GM12878 (cell line): ENCODE measurements at regions not wholly inside any gene's neighbourhood (a gene's known extent, or its start where the extent isn't known, plus 50 kb on each side); places are given as distances from the start of the nearest gene placed in this dataset.

Experiments
- ATAC-seq: fragments of 200-7000 bp; cut with Tn5 transposase; 3 replicates; pipeline ENCODE4 v1.9.1; 2020; ENCODE audit warnings: mild to moderate bottlenecking, moderate library complexity
- BruUV-seq: library from RNA; stranded (reverse); fragments of 400-500 nt; replicated peaks from 2 replicates; lab custom pipeline; 2021; lab: Mats Ljungman, UMichigan
- CTCF ChIA-PET: fragments of 300-600 bp; sonication (Branson Sonifier 250); formaldehyde crosslinking; extraction: SDS; loops from one replicate; lab custom pipeline; 2021; ENCODE audit warnings: inconsistent platforms; lab: Yijun Ruan, JAX
- POLR2A ChIA-PET: fragments of 350-600 bp; formaldehyde crosslinking; extraction: SDS; loops from one replicate; lab custom pipeline; 2021; ENCODE audit warnings: inconsistent platforms; lab: Charles Lee
- RAD21 ChIA-PET: fragments of 300-600 bp; sonication (Branson Sonifier 250); formaldehyde crosslinking; loops from one replicate; lab custom pipeline; 2023; ENCODE audit warnings: antibody characterized with exemption; ENCODE audit not compliant: unreplicated experiment; lab: Charles Lee
- SMC1A ChIA-PET: fragments of 300-600 bp; sonication (Branson Sonifier 250); formaldehyde crosslinking; loops from one replicate; lab custom pipeline; 2023; ENCODE audit not compliant: unreplicated experiment, uncharacterized antibody; lab: Charles Lee
- DNase-seq: peaks from one replicate; pipeline ENCODE4 v3.0.0-alpha.2; 2011; ENCODE audit warnings: low read depth, low spot score
- FAIRE-seq: peaks from 3 replicates; lab custom pipeline; 2011; peaks lifted over from hg19 to GRCh38; lab: Jason Lieb, UNC
- H2AFZ ChIP-seq: 2 replicates; pipeline ENCODE4 v1.6.0; 2011; ENCODE audit warnings: low read depth, low read length, control low read depth; ENCODE audit not compliant: control insufficient read depth
- H3K27ac ChIP-seq: 2 replicates; pipeline ENCODE4 v1.5.1; 2011; ENCODE audit warnings: control low read depth; ENCODE audit not compliant: control insufficient read depth, insufficient read depth
- H3K27me3 ChIP-seq, 2 experiments: replicated peaks in 1 of 2; 2 replicates each; pipeline versions ENCODE4 v1.6.0 to v1.6.1; 2011; ENCODE audit warnings: low read length in 1 of 2; ENCODE audit not compliant: control insufficient read depth in 2 of 2, insufficient read depth in 2 of 2
- H3K36me3 ChIP-seq, 2 experiments: 2 replicates each; pipeline ENCODE4 v1.5.1; 2011; ENCODE audit warnings: low read length in 1 of 2; ENCODE audit not compliant: control insufficient read depth in 2 of 2, insufficient read depth in 2 of 2
- H3K4me1 ChIP-seq: 2 replicates; pipeline ENCODE4 v1.6.1; 2011; ENCODE audit warnings: mild to moderate bottlenecking, low read length, moderate library complexity, mixed read lengths; ENCODE audit not compliant: control insufficient read depth, insufficient read depth
- H3K4me2 ChIP-seq: 2 replicates; pipeline ENCODE4 v1.6.0; 2011; ENCODE audit warnings: control low read depth; ENCODE audit not compliant: control insufficient read depth, insufficient read depth
- H3K4me3 ChIP-seq: fragments of 200-600 bp; sonication (generic); 2 replicates; pipeline ENCODE4 v1.5.1; 2016
- H3K79me2 ChIP-seq: 2 replicates; pipeline ENCODE4 v1.6.0; 2011; ENCODE audit warnings: low read length; ENCODE audit not compliant: control insufficient read depth, insufficient read depth
- H3K9ac ChIP-seq: 2 replicates; pipeline ENCODE4 v1.8.0; 2011; ENCODE audit warnings: low read length, control low read depth, mixed read lengths; ENCODE audit not compliant: control insufficient read depth, insufficient read depth
- H3K9me3 ChIP-seq: replicated peaks from 3 replicates; pipeline ENCODE4 v1.5.1; 2011; ENCODE audit warnings: mild to moderate bottlenecking, low read length; ENCODE audit not compliant: control insufficient read depth, insufficient read depth
- H4K20me1 ChIP-seq: 2 replicates; pipeline ENCODE4 v1.6.0; 2011; ENCODE audit not compliant: control insufficient read depth, insufficient read depth
- BHLHE40 ChIP-seq, 2 experiments: fragments of 450-650 bp in 1 of 2; IDR thresholded peaks; 2 replicates each; pipeline ENCODE4 v1.6.1; 2011 to 2017; ENCODE audit warnings: low read depth in 2 of 2, borderline replicate concordance in 1 of 2, improper control_type of control experiment in 1 of 2, low read length in 1 of 2, mild to moderate bottlenecking in 1 of 2
- EGR1 ChIP-seq, 2 experiments: IDR thresholded peaks; 1 replicate in 1 of 2; 2 replicates in 1 of 2; pipeline ENCODE4 v1.6.1; 2011 to 2012; ENCODE audit warnings: low read depth in 2 of 2, low read length in 2 of 2, borderline replicate concordance in 1 of 2, mild to moderate bottlenecking in 1 of 2, moderate library complexity in 1 of 2
- FOS ChIP-seq: IDR thresholded peaks from 3 replicates; pipeline ENCODE4 v1.6.1; 2011; ENCODE audit warnings: borderline replicate concordance; ENCODE audit not compliant: insufficient read length; ENCODE audit errors: extremely low read depth
- JUND ChIP-seq: IDR thresholded peaks from 2 replicates; pipeline ENCODE4 v1.6.1; 2012; ENCODE audit warnings: low read depth, mild to moderate bottlenecking, low read length, improper control_type of control experiment, moderate library complexity
- MEF2A ChIP-seq: IDR thresholded peaks from 2 replicates; pipeline ENCODE4 v1.6.1; 2011; ENCODE audit warnings: low read depth, mild to moderate bottlenecking, low read length, moderate library complexity; ENCODE audit not compliant: insufficient read depth
- MTA3 ChIP-seq: IDR thresholded peaks from 2 replicates; pipeline ENCODE4 v1.6.1; 2012; ENCODE audit warnings: low read length, inconsistent platforms, borderline replicate concordance
- PAX8 ChIP-seq: fragments of 450-650 bp; IDR thresholded peaks from 2 replicates; pipeline ENCODE4 v1.6.1; 2017; ENCODE audit warnings: mild to moderate bottlenecking, moderate library complexity
- RFX5 ChIP-seq: IDR thresholded peaks from 2 replicates; pipeline ENCODE4 v1.6.1; 2011; ENCODE audit warnings: low read depth, low read length, improper control_type of control experiment
- TBL1XR1 ChIP-seq: IDR thresholded peaks from 2 replicates; pipeline ENCODE4 v1.6.1; 2012; ENCODE audit warnings: low read depth, low read length, improper control_type of control experiment
- YY1 ChIP-seq: IDR thresholded peaks from 2 replicates; pipeline ENCODE4 v1.6.1; 2011; ENCODE audit warnings: low read depth, mild to moderate bottlenecking, low read length
- ZBED1 ChIP-seq: IDR thresholded peaks from 2 replicates; pipeline ENCODE4 v1.6.1; 2016; ENCODE audit warnings: borderline replicate concordance
- WGBS: methylation state at CpG from one replicate; pipeline ENCODE4 v1.1.6; 2016; ENCODE audit warnings: low lambda C conversion rate; ENCODE audit not compliant: insufficient replicate concordance, insufficient coverage; ENCODE audit errors: missing lambda C conversion rate; 5-methylcytosine and 5-hydroxymethylcytosine counted together
- in situ Hi-C: fragments of 300-500 bp; cut with MboI; formaldehyde crosslinking; loops from 9 replicates; pipeline ENCODE4 v1.14.3; 2018; ENCODE audit warnings: mixed read lengths
- intact Hi-C: fragments of 100-400 bp; cut with micrococcal nuclease; formaldehyde crosslinking; loops from one replicate; pipeline ENCODE4 v1.14.2; 2022; ENCODE audit not compliant: unreplicated experiment
- TF ChIP-seq, protein P1 (sequence below): IDR thresholded peaks from 2 replicates; pipeline ENCODE4 v1.6.1; 2012; ENCODE audit warnings: low read depth, low read length, improper control_type of control experiment
- TF ChIP-seq, protein P2 (sequence below): IDR thresholded peaks from 2 replicates; pipeline ENCODE4 v1.6.1; 2012; ENCODE audit warnings: low read length, inconsistent platforms

- Histone ChIP-seq H3K79me2 (no peaks in the 10 kb centered on the region), H3K27ac (no peak overlapping the region), H3K27me3 (no peaks in the 10 kb centered on the region), H3K9ac (no peak overlapping the region), H4K20me1 (no peaks in the 10 kb centered on the region), H3K4me1 (no peaks in the 10 kb centered on the region), H3K9me3 (no peaks in the 10 kb centered on the region), H3K36me3 (no peaks in the 10 kb centered on the region), H3K4me3 (no peak overlapping the region), H2AFZ (no peak overlapping the region), H3K4me2 (no peak overlapping the region)
- no peak for DNase-seq
- ChIA-PET RAD21 (no interaction called here), CTCF (interaction anchor here (0.7 kb wide), 1 partner anchor 100 kb away, joined by 3 read pairs; no protein-coding TSS in a partner anchor), POLR2A (no interaction called here), SMC1A (no interaction called here)
- in situ Hi-C loops = loop anchor here (25.0 kb wide), 1 partner anchor 91 kb away; no protein-coding TSS in a partner anchor
- no peak for FAIRE-seq
- TF ChIP-seq PAX8 (no peak), FOS (no peak), MTA3 (no peak)
- ATAC-seq = no peak
- intact Hi-C loops = no loop called here
- whole genome bisulfite sequencing = 54% methylated on average over 8 of the region's 8 CpGs
- BruUV-seq = no TSS peak
Measured at GRCh38 chr1:162977944-162978568, 91.1 kb upstream of the RGS4 start.

DNA sequence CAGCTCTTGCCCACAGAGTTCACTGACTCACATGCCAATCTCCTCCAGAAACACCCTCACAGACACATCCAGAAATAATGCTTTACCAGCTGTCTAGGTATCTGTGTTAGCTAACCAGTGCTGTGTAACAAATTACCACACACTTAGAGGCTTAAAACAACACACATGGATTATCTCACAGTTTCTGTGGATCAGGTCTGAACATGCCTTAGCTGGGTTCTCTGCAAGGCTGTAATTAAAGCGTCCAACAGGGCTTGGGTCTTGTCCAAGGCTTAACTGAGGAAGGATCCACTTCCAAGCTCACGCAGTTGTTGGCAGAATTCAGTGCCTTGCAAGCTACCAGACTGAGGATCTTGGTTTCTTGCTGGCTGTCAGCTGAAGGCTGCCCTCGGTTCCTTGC is 92.5 kb upstream of the RGS4 start:
- no peak for DNase-seq
- 0% methylated on average over 3 of the region's 3 CpGs for WGBS
- no peak overlapping the region for H3K4me3 ChIP-seq
- in situ Hi-C loops = loop anchor here (25.0 kb wide), 1 partner anchor 89 kb away; no protein-coding TSS in a partner anchor
- H2AFZ ChIP-seq = no peak overlapping the region
- H4K20me1 ChIP-seq = no peaks in the 10 kb centered on the region
- TF ChIP-seq EGR1 (IDR thresholded peaks at IDR 0.05; ENCODE audit: borderline replicate concordance in 1 of 2, low read depth in 2 of 2, low read length in 2 of 2) (no peak), JUND (no peak), TBL1XR1 (no peak), ZBED1 (no peak), MEF2A (no peak), BHLHE40 (IDR thresholded peaks at IDR 0.05; ENCODE audit: borderline replicate concordance in 1 of 2, low read depth in 2 of 2, low read length in 1 of 2) (no peak), YY1 (no peak), RFX5 (no peak)
- TF ChIP-seq, protein P1, sequence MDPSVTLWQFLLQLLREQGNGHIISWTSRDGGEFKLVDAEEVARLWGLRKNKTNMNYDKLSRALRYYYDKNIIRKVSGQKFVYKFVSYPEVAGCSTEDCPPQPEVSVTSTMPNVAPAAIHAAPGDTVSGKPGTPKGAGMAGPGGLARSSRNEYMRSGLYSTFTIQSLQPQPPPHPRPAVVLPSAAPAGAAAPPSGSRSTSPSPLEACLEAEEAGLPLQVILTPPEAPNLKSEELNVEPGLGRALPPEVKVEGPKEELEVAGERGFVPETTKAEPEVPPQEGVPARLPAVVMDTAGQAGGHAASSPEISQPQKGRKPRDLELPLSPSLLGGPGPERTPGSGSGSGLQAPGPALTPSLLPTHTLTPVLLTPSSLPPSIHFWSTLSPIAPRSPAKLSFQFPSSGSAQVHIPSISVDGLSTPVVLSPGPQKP = no peak
- TF ChIP-seq, protein P2, sequence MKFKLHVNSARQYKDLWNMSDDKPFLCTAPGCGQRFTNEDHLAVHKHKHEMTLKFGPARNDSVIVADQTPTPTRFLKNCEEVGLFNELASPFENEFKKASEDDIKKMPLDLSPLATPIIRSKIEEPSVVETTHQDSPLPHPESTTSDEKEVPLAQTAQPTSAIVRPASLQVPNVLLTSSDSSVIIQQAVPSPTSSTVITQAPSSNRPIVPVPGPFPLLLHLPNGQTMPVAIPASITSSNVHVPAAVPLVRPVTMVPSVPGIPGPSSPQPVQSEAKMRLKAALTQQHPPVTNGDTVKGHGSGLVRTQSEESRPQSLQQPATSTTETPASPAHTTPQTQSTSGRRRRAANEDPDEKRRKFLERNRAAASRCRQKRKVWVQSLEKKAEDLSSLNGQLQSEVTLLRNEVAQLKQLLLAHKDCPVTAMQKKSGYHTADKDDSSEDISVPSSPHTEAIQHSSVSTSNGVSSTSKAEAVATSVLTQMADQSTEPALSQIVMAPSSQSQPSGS = no peak
- H3K27me3 ChIP-seq = no peaks in the 10 kb centered on the region
- intact Hi-C loops = no loop called here
- H3K4me2 ChIP-seq = no peak overlapping the region
- no TSS peak for BruUV-seq
- POLR2A ChIA-PET = no interaction called here
- CTCF ChIA-PET = interaction anchor here (1.4 kb wide), 1 partner anchor 128 kb away, joined by 3 read pairs; no protein-coding TSS in a partner anchor
- H3K27ac ChIP-seq = no peak overlapping the region
- no peak for FAIRE-seq
- no peaks in the 10 kb centered on the region for H3K4me1 ChIP-seq
- RAD21 ChIA-PET = no interaction called here
- no peak for ATAC-seq
- H3K9me3 ChIP-seq = no peaks in the 10 kb centered on the region
- SMC1A ChIA-PET = no interaction called here
- H3K36me3 ChIP-seq = no peaks in the 10 kb centered on the region
- H3K9ac ChIP-seq = no peak overlapping the region
- H3K79me2 ChIP-seq = no peaks in the 10 kb centered on the region
